ENCODE measurements at regions not wholly inside any gene's neighbourhood (a gene's known extent, or its start where the extent isn't known, plus 50 kb on each side); places are given as distances from the start of the nearest gene placed in this dataset.

DNA sequence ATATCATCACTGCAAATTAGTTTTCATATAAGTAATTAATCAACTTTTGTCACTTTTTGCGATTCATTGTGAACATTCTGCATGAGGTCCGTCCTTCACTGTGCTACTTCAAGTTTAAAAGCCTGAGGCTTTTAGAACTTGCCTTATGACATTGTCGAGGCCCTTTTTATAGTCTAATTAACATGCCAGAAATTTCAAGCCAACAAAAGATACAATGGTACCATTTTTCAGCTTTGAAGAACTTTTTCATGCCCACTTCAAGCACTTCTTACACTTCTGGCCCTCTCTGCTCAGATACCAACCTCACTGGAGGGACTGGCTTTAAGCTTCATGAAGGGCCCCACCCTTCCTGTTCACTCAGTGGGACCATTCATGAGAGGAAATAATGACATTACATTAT is 323.1 kb downstream of the TPBG start:
- ATAC-seq (no peak), DNase-seq (ENCODE audit: low read depth, low spot score) (no peak), FAIRE-seq (no peak)
- ChIA-PET POLR2A (no interaction called here), SMC1A (ENCODE audit: uncharacterized antibody, unreplicated experiment) (no interaction called here), RAD21 (ENCODE audit: unreplicated experiment) (no interaction called here), CTCF (interaction anchor here (0.7 kb wide), 1 partner anchor 88 kb away, joined by 3 read pairs; no protein-coding TSS in a partner anchor)
- in situ Hi-C loops (cut with MboI) (no loop called here), intact Hi-C loops (cut with micrococcal nuclease; ENCODE audit: unreplicated experiment) (no loop called here)
- 8% methylated on average over 3 of the region's 3 CpGs for WGBS (ENCODE audit: insufficient coverage, insufficient replicate concordance, low lambda C conversion rate, missing lambda C conversion rate)
- no peaks in the 10 kb centered on the region for H3K4me1 ChIP-seq (ENCODE audit: control insufficient read depth, insufficient read depth, low read length)
- H3K27me3 ChIP-seq (replicated peaks in 1 of 2; ENCODE audit: control insufficient read depth in 2 of 2, insufficient read depth in 2 of 2, low read length in 1 of 2) = no peaks in the 10 kb centered on the region
- no peaks in the 10 kb centered on the region for H3K9me3 ChIP-seq (replicated peaks; ENCODE audit: control insufficient read depth, insufficient read depth, low read length)
- no peaks in the 10 kb centered on the region for H4K20me1 ChIP-seq (ENCODE audit: control insufficient read depth, insufficient read depth)
- no peaks in the 10 kb centered on the region for H3K79me2 ChIP-seq (ENCODE audit: control insufficient read depth, insufficient read depth, low read length)
- H2AFZ ChIP-seq (ENCODE audit: control insufficient read depth, low read depth, low read length) = no peak overlapping the region
- TF ChIP-seq ETV6 (conservative IDR thresholded peaks at IDR 0.05 in 1 of 2, IDR thresholded peaks at IDR 0.05 in 1 of 2; ENCODE audit: borderline replicate concordance in 1 of 2, low read depth in 1 of 2) (no peak), POLR2AphosphoS2 (IDR thresholded peaks at IDR 0.05; ENCODE audit: low read depth, low read length) (no peak), CBX3 (IDR thresholded peaks at IDR 0.05; ENCODE audit: borderline replicate concordance, low read depth) (no peak), PAX8 (IDR thresholded peaks at IDR 0.05) (no peak), SMAD5 (IDR thresholded peaks at IDR 0.05; ENCODE audit: low read depth) (no peak), MTA3 (IDR thresholded peaks at IDR 0.05; ENCODE audit: borderline replicate concordance, low read length) (no peak), SMAD1 (IDR thresholded peaks at IDR 0.05; ENCODE audit: low read depth, partially characterized antibody) (no peak)
- TF ChIP-seq, protein P1, sequence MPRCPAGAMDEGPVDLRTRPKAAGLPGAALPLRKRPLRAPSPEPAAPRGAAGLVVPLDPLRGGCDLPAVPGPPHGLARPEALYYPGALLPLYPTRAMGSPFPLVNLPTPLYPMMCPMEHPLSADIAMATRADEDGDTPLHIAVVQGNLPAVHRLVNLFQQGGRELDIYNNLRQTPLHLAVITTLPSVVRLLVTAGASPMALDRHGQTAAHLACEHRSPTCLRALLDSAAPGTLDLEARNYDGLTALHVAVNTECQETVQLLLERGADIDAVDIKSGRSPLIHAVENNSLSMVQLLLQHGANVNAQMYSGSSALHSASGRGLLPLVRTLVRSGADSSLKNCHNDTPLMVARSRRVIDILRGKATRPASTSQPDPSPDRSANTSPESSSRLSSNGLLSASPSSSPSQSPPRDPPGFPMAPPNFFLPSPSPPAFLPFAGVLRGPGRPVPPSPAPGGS (IDR thresholded peaks at IDR 0.05; ENCODE audit: borderline replicate concordance, insufficient read depth, low read depth, low read length, poor library complexity, severe bottlenecking) = no peak
- TF ChIP-seq, protein P2, sequence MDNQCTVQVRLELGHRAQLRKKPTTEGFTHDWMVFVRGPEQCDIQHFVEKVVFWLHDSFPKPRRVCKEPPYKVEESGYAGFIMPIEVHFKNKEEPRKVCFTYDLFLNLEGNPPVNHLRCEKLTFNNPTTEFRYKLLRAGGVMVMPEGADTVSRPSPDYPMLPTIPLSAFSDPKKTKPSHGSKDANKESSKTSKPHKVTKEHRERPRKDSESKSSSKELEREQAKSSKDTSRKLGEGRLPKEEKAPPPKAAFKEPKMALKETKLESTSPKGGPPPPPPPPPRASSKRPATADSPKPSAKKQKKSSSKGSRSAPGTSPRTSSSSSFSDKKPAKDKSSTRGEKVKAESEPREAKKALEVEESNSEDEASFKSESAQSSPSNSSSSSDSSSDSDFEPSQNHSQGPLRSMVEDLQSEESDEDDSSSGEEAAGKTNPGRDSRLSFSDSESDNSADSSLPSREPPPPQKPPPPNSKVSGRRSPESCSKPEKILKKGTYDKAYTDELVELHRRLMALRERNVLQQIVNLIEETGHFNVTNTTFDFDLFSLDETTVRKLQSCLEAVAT (IDR thresholded peaks at IDR 0.05) = no peak
- TF ChIP-seq, protein P3, sequence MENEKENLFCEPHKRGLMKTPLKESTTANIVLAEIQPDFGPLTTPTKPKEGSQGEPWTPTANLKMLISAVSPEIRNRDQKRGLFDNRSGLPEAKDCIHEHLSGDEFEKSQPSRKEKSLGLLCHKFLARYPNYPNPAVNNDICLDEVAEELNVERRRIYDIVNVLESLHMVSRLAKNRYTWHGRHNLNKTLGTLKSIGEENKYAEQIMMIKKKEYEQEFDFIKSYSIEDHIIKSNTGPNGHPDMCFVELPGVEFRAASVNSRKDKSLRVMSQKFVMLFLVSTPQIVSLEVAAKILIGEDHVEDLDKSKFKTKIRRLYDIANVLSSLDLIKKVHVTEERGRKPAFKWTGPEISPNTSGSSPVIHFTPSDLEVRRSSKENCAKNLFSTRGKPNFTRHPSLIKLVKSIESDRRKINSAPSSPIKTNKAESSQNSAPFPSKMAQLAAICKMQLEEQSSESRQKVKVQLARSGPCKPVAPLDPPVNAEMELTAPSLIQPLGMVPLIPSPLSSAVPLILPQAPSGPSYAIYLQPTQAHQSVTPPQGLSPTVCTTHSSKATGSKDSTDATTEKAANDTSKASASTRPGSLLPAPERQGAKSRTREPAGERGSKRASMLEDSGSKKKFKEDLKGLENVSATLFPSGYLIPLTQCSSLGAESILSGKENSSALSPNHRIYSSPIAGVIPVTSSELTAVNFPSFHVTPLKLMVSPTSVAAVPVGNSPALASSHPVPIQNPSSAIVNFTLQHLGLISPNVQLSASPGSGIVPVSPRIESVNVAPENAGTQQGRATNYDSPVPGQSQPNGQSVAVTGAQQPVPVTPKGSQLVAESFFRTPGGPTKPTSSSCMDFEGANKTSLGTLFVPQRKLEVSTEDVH (IDR thresholded peaks at IDR 0.05; ENCODE audit: low read depth, partially characterized antibody) = no peak
- H3K36me3 ChIP-seq (ENCODE audit: control insufficient read depth in 2 of 2, insufficient read depth in 2 of 2, low read length in 1 of 2) = no peaks in the 10 kb centered on the region
- no peak overlapping the region for H3K4me2 ChIP-seq (ENCODE audit: control insufficient read depth, insufficient read depth)
- no peak overlapping the region for H3K9ac ChIP-seq (ENCODE audit: control insufficient read depth, insufficient read depth, low read length)
- H3K4me3 ChIP-seq = no peak overlapping the region
- no peak overlapping the region for H3K27ac ChIP-seq (ENCODE audit: control insufficient read depth, insufficient read depth)
- no TSS peak for BruUV-seq (replicated peaks)
